ENCODE measurements at regions not wholly inside any gene's neighbourhood (a gene's known extent, or its start where the extent isn't known, plus 50 kb on each side); places are given as distances from the start of the nearest gene placed in this dataset.
"Not testable (repeated sequence)": the region's sequence is repeated elsewhere in the genome, so short reads cannot be mapped to it uniquely, and the experiment has no call there.

DNA sequence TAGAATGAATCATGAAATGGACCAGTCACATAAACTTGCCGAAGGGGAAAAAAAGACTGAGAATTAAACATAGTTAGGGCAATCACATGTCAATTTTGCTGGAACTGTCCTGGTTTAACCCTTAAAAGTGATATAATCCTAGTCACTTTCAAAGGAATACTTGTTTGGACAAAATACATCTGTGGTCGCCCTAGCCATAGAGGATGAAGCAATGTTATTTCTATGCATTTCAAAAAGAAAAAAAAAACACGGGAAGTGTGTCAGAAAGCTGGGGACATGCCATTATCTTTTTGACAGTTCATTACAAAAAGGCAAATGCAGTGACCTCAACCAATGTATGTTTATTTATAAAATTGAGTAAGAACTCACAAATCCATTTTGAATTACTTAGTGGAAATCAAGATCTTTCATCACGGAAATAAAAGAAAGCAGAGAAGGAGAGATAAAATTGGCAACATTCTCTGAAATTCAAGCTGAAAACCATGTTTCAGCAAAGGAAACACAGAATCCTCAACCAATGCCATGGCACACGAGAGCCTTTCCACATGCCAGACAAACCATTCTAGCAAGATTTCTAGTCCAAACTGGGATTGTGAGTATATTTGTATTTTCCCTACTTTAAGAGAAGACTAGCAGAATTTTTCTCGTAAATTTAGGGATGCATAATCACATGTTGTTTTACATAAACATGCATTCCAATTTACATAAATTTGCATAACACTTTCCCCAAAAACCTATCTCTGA is 854.3 kb upstream of the ACVR2A start:
- DNase-seq: no peak

DNA sequence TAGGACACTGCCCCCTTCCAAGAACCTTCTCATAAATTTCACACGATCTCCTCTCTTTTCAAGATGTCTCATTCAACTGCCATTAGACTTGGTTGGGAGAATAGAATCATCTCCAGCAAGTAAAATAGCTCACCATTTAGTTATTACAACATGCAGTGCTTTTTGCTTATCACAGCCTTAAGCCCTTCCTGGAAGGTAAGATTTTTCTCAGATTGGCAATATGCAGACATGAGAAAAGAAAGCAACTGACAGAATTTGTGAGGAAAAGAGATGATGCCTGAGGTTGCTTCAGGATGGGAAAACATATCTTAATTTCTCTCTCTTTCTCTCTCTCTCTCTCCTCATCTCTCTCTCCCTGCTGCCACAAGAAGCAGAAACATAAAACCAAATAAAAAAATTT is 855.1 kb upstream of the ACVR2A start:
- DNase-seq: no peak

DNA sequence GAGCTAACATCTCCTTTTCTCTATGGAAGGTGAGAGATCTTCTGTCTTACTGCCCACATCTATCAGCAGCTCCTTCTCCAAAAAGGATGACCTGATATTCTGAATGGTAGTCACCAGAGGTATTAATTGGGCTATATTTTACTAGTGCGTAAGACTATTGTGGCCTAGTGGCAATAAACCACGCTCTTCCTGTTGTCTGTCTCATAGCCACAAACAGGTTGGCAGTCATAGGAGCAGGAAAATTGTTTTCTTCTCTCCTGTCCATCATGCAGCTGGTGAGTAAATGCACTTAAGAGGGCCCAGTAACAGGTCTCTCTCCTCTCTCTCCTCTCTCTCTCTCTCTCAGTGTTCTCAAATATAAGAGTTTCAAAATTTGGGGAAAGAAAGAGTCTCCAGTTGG is 856.8 kb upstream of the ACVR2A start:
- DNase-seq: no peak

DNA sequence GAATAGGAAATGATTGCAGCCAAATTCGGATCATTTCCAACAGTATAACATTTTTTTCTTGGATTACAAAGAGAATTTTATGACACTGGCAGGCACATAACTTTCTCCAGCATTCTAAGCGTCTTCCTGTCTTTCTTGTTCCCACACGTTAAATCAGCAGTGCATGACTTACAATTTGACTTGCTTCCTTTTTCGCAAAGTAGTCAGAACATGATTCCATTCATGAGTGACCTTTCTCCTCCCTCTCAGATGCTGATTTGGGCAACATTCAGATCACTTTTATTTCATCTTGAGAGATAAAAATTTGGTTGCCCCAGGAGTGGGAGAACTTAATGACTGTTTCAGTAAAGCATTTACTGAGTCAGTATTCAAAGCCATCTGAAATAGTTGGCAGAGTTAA is 858.7 kb upstream of the ACVR2A start:
- no peak for DNase-seq

DNA sequence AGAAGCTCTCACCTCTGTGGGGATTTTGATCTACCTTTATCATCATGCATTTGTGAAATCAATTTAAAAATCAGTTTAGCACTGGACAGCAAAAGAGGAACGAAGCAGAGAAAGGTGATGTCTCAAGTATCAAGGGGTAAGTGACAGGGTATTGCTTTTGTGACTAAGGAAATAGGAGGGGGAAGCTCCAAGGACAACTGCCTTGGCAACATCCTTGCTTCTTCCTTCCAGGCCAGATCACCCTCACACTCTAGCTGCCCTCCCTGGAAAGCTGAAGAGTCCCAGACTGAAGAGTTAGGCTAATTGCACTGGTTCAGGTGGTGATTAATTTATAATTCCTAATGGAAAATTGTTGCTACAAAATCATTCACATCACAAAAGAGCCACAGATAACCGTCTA is 859.1 kb upstream of the ACVR2A start:
- DNase-seq: no peak

DNA sequence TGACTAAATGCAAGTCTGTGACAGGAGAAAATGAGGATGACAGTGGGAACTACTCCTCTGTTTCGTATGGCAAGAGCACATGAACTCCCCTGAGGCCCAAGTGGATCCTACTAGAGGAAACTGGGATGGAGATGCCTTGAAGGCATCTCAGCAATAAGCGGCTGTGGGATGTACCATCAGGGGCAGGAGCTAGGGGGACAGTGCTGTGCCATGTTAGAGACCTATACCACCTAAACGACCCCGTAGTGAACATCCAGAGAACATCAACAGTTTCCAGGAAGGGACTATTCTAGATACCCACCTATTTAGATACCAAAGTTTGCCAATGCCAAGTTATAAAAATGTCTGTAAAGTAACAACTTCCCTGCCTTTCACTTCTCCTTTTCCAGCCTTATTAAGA is 860.8 kb upstream of the ACVR2A start:
- no peak for DNase-seq

DNA sequence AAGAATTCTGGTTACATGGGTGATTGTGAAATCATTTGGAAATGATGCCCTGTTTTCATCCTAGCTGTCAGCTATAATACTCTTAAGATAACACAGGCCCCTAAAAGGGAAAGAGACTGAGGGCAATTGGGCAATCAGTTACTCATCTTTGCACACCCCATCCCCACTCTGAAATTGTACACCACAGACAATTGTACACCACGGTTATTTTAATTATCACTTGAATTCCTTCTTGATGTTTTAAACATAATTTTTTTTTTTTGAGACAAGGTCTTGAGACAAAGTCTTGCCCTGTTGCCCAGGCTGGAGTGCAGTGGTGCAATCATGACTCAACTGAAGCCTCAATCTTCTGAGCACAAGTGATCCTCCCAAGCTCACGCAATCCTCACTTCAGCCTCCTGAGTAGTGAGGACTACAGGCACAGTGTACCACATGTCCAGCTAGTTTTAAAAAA is 862.4 kb upstream of the ACVR2A start:
- DNase-seq: no peak

DNA sequence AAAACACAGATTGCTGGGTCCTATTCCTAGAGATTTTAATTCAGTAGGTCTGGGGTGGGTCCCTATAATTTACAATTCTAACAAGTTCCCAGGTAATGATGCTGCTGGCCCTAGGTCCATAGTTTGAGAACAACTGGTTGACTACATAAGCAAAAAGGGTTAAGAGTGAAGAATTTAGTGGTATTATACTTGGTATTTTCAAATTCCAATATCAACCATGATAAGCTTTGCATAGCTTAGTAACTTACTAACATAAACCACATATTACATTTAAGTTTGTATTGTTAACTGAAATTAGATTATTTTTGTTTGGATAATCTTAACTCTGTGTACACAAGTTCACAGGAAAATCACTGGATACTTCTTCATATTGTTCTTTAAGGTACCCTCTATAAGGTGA is 862.9 kb upstream of the ACVR2A start:
- no peak for DNase-seq

DNA sequence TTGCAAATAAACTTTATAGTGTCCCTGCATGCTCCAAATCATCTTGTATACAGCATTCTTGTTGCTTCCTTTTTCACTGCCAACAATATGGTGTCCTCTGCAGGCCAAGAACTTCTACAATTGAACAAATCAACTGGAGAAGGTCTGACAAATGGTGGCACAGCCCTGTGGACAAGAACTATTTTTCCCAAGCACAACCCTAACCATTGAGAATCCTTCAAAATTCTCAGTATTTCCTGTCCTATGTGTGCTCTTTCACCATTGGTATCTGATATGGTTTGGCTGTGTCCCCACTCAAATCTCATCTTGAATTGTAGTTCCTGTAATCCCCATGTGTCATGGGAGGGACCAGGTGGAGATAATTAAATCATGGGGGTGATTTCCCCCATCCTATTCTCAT is 865.1 kb upstream of the ACVR2A start:
- DNase-seq: no peak

DNA sequence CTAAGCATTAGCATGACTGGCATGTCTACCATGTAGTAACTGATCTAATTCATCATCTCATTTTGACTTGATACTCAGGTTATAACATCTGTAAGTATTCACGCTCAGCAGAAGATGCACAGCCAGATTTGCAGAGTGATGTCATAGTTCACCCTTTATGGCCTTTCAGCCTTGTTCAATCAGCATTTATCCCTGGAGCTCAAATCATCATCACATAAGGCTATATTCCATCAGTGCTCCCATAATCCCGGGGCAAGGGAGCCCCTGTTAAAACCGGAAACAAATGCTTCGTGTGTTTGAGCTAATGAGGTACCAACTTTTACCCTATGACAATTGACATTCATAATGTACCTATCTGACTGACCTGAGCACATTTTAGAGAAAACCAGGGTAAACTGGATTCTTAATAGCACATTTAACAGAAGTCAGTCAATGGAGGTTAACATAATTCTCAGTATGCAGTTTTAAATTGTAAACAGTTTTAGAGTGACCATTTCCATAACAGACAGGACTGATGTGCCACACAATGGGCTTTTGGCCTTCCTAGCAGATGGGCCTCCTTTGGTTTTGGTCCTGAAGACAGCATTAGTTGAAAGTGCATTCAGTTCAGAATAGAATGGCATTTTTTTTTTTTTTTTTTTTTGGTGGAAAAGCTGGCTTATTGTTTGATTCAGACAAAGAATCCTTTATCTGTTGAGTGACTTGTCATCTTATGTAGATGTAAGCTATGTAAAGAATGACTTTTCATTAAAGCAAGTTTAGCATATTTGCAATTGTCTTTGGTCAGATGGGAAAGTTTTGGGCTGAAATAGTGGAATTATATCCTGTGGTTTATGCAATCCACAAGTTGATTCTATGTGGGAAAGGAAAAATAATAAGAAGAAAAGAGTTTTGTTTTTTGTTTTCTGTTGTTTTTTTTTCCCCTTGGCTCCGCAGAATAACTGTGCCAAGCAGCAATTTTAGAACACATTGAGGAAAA is 866.0 kb upstream of the ACVR2A start:
- peak; percentile 48 for DNase-seq

DNA sequence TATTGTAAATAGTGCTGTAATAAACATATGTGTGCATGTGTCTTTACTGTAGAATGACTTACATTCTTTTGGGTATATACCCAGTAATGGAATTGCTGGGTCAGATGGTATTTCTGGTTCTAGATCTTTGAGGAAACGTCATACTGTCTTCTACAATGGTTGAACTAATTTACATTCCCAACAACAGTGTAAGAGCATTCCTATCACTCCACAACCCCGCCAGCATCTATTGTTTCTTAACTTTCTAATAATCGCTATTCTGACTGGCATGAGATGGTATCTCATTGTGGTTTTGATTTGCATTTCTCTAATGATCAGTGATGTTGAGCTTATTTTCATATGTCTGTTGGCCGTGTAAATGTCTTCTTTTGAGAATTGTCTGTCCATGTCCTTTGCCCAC is 873.8 kb upstream of the ACVR2A start:
- DNase-seq: not testable (repeated sequence)

DNA sequence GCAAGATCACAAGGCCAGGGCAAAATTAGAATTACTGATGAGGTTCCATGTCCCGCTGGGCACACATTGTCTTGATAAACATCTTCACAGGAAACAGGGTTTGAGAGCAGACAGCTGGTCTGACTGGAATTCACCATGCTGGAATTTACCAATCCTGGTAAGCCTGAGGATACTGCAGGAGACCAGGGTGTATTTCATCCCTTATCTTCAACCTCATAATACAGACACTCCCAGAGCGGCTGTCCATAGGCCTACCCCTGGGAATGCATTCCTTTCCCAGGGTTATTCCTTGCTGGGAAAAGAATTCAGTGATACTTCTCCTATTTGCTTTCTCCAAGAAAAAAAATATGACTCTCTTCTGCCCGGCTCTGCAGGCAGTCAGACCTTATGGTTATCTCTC is 875.1 kb upstream of the ACVR2A start:
- not testable (repeated sequence) for DNase-seq

DNA sequence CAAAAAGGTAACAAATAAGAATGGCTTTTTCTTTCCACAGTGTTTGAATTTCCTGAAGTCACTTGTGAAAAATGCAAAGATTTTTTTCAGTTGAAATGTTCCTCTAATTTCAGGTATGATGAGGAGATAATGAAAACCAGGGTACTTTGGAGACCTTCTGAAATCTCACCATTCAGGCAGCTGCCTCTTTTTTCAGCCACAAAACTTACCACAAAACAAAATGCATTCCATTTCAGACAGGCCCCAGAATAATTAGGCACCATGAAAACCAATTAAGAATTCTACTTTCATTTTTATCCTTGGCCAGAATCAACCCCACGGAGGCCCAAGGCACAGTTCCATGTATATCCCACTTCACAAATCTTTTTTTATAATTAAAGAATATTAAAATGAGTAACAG is 880.3 kb upstream of the ACVR2A start:
- DNase-seq: no peak

DNA sequence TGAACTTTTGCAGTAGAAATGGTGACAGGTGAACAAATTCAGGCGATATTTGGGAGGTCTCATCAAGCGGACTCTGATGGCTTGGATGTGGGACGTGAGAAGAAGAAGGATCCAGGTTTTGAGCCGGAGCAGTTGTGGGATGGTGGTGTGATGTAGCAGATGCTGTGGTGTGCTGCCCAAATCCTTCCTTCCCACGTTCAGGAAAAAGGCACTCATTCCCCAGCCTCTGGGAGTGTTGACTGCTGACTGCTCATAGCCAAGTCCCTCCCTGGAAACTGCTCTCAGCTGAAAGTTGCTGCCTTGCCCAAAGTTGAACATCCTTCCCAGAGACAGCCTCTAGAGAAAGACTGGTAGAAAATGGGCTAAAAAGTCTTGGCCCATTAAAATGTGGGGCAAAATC is 890.3 kb upstream of the ACVR2A start:
- DNase-seq: no peak

DNA sequence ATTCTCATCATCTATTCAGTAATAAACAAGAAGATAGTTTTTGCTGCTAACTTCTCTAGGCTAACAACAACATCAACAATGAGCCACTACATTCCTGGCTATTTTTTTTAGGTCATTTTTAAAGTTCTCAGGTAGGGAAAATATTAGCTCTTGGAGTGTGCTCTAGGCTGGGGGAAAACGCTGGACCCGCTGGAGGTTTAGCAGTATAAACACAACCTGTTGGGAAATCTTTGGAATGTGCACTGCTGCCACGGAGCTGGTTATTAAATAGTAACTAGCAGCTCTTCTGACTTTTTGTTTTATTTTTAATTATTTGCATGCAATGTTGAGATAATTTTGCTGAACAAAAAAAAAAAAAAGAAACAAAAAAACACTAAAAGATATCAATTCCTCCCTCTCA is 892.1 kb upstream of the ACVR2A start:
- DNase-seq: no peak

DNA sequence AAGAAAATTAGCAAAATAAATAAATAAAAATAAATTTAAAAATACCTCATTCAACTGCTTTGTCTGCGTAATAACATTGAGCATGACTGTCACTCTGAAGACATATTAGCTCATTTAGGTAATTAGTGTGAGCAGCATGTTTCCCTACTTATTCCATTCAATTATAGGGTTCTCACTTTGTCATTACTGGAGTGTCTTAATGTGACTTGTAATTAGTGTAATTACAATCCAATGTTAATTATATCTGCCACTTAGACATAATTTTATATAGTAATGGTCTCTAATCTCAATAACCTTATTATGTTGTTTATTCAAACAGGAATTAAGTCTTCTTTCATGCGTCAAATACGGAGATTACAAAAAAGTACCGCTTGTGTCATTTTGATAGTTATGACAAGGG is 893.9 kb upstream of the ACVR2A start:
- no peak for DNase-seq

DNA sequence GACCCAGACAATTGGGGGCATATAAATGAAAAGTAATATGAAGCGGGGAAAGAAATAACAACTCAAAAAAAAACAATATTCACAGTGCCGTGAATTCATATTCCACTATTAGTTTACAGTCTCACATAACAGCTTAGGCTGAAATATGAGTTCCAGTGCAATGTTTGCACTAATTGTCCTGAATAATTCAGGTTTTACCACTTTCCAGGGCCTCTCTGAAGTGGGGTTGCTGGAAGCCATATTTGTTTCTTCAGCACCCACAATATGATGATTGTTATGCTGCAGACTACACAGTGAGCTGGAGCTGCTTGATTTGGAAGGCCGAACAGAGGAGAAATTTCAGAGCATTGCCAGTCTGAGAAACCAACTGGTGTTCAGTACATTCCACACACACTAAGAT is 894.5 kb upstream of the ACVR2A start:
- peak; percentile 5 for DNase-seq

DNA sequence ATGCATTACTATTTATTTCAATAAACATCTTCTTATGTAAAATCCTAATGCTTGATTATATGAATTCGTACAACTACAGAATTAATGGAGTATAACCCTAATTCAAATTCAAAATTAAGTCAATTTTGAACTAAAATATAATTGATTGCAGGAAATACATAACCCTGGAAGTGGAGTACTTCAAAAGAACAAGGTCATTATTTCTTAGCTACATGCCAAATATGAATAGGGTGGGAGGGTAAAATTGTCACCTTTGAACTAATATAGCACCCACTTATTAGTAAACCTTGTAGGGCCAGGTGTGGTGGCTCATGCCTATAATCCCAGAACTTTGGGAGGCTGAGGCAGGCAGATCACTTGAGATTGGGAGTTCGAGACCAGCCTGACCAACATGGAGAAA is 895.4 kb upstream of the ACVR2A start:
- no peak for DNase-seq

DNA sequence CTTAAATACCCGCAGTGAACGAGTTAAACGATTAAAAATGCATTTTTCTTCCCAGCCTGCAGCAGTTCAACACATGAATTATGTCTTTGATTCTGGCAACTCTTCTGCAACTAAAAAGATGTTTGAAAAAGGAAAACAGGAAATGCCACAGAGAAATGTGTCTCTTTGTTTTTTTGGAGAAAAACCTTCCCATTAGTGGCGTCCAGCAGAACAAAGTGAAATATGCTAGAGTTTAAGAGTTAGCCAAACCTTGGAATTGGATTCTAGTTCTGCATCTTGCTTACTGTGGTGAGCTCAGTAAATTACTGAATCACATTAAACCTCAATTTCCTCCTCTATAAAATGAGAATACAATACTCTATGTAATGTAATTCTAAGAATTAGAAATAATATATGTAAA is 900.2 kb upstream of the ACVR2A start:
- DNase-seq: no peak

DNA sequence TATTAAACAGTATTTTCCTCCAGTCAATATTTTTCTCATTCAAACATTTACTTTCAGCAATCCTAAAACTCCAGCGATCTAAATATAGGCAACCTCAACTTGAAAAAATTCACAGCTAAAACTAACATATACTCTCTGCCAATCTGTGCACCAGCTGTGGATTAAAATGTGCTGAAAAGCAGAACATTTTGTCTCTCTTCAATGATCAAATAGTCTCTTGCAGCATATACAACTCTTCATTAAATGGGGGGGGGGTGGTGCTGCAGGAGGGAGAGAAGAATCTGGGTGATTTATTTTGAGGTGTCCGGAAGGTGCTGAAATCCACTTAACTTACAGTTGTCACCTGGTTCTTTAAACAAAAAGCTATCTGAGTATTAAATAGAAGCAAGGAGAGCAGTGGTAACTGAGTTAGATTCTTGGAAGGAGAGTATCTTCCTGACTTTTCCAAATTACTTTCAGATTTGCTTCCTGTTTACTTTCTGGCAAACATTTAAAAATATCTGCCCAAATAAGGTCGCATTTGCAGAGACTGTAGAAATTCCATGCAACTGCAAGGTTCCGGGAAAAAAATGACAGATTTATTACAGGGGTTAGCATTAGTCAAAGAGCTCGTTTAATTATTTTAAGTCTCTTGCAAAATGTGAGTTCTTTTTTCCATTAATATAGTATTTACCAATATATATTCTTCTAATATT is 904.7 kb upstream of the ACVR2A start:
- DNase-seq: no peak

DNA sequence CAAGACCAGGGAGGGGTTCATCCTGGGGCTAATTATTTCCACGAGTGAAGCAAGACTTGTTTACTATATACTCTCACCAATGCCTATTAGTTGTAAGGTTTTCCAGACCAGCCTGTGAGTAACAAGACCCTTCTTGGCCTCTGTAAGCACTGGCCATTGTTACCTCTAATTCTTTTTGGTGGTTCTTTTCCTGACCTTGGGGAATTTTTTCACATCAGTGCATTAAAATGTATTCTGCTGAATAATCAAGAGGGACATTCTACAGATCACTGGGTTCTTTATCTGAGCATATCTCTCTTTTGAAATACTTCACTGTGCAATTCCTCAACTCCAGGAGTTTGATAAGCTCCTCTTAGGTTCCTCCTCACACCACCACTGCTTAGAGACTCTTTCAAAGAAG is 909.9 kb upstream of the ACVR2A start:
- DNase-seq: no peak

DNA sequence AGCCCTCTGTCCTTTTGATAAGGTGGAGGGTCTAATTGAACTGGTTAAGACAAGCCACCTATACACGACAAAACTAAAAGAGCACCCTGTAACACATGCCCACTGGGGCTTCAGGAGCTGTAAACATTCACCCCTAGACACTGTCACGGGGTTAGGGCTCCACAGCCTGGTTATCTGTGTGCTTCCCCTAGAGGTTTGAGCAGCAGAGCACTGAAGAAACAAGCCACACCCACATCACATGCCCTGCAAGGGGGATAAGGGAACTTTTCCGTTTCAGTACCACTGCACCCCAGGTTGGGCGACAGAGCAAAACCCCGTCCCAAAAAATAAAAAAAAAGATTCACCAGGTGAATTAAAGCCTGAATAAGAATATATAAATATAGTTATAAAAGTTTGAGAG is 913.7 kb upstream of the ACVR2A start:
- DNase-seq: no peak

DNA sequence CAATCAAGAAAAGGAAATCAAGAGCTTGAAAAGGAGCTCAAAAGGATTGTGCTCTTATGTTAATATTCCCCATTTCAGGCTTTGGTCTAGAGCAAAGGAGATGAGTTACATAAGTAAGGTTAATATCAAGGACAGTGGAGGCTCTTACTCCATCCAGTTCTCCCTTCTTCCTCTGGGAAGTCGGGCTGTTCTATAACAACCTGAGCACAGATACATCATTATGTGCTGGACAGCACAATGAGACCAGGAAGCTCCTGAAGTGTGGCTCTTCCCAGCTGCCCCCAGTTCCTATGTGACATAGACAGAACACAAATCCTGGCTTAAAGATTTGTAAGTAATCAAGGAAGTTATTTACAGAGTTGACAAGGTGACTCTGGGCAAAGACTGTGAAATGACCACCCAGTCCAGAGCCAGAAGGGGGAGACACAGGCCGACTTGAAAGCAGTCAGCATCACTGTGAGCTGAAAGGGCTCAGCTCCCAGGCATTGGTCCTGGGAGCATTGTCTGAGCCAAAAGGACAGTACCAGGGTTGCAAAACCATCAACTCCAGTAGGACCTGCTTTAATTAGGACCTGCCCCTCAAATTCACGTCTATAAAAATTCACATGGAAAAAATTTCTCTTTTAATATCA is 917.6 kb upstream of the ACVR2A start:
- peak; percentile 69 for DNase-seq

All from midbrain (tissue), 1 donor.